ENCODE measurements at regions not wholly inside any gene's neighbourhood (a gene's known extent, or its start where the extent isn't known, plus 50 kb on each side); places are given as distances from the start of the nearest gene placed in this dataset.

- Histone ChIP-seq H3K4me2 (ENCODE audit: insufficient read depth, insufficient read length, low read length) (no peak overlapping the region), H2BK15ac (ENCODE audit: low read depth, low read length) (no peak overlapping the region), H3K4ac (ENCODE audit: low read depth, low read length) (no peak overlapping the region; the same call in 1 of the 2 replicates), H3T11ph (ENCODE audit: low read length) (no peak overlapping the region), H4K5ac (ENCODE audit: insufficient read length, low read depth, low read length) (no peak overlapping the region), H3K14ac (ENCODE audit: insufficient read depth, low read length) (0 out of 2 replicates have a peak overlapping the region, but pooled peaks have one; percentile 42), H3K79me1 (ENCODE audit: insufficient read depth, low read depth, low read length, poor library complexity, severe bottlenecking) (no peaks in the 10 kb centered on the region), H4K8ac (replicated peaks; ENCODE audit: insufficient read length, low read depth, low read length) (no peak overlapping the region), H3K18ac (ENCODE audit: insufficient read length, low read depth, low read length) (no peak overlapping the region), H2AFZ (ENCODE audit: low read length) (no peak overlapping the region), H3K27me3 (ENCODE audit: insufficient read depth, low read length) (no peaks in the 10 kb centered on the region), H2BK5ac (ENCODE audit: insufficient read length, low read length) (no peak overlapping the region), H2BK120ac (ENCODE audit: low read depth, low read length, poor library complexity, severe bottlenecking) (no peak overlapping the region), H4K91ac (ENCODE audit: insufficient read length, low read depth, low read length) (peak overlapping the region; percentile 78), H3K79me2 (ENCODE audit: insufficient read depth, low read length) (no peaks in the 10 kb centered on the region), H3K9ac (ENCODE audit: extremely low read depth, insufficient read length, low read length) (no peak overlapping the region), H3K23me2 (ENCODE audit: insufficient read length, low read depth, low read length, poor library complexity, severe bottlenecking) (no peaks in the 10 kb centered on the region), H3K9me3 (ENCODE audit: control insufficient read depth, low read depth, low read length) (no peaks in the 10 kb centered on the region), H3K4me1 (ENCODE audit: insufficient read depth, low read length) (peaks cover 35% of the 10 kb centered on the region), H3K27ac (ENCODE audit: insufficient read length, low read depth, low read length) (no peak overlapping the region), H3K56ac (ENCODE audit: insufficient read length, low read depth, low read length) (no peak overlapping the region), H2BK20ac (ENCODE audit: low read depth, low read length, poor library complexity, severe bottlenecking) (peak overlapping the region; percentile 90), H2BK12ac (ENCODE audit: insufficient read length, low read depth, low read length) (peak overlapping the region; percentile 92), H4K20me1 (ENCODE audit: control insufficient read depth, insufficient read depth, insufficient read length) (no peaks in the 10 kb centered on the region), H3K23ac (ENCODE audit: insufficient read length, low read depth, low read length) (no peak overlapping the region), H2AK5ac (ENCODE audit: insufficient read length, low read length) (no peak overlapping the region)
- H3K9me3 Mint-ChIP-seq, result no peaks in the 10 kb centered on the region; a peak in 2 of 5 replicates
- DNase-seq, result no peak
- no peaks in the 10 kb centered on the region for H3K36me3 Mint-ChIP-seq (ENCODE audit: insufficient read depth in 1 of 3, low read depth in 3 of 3)
- H3K27me3 Mint-ChIP-seq (ENCODE audit: low read depth), result peaks cover 8% of the 10 kb centered on the region
- peaks cover 66 to 67% of the 10 kb centered on the region in 2 experiments for H3K4me1 Mint-ChIP-seq
- peak overlapping the region in 1 of 3 experiments; percentile 97; a peak in 2 of 7 replicates for H3K27ac Mint-ChIP-seq
- no CpG with 5 or more reads among the region's 7 CpGs for WGBS (ENCODE audit: extremely low coverage, insufficient read length, low lambda C conversion rate)
- TF ChIP-seq, protein P1, sequence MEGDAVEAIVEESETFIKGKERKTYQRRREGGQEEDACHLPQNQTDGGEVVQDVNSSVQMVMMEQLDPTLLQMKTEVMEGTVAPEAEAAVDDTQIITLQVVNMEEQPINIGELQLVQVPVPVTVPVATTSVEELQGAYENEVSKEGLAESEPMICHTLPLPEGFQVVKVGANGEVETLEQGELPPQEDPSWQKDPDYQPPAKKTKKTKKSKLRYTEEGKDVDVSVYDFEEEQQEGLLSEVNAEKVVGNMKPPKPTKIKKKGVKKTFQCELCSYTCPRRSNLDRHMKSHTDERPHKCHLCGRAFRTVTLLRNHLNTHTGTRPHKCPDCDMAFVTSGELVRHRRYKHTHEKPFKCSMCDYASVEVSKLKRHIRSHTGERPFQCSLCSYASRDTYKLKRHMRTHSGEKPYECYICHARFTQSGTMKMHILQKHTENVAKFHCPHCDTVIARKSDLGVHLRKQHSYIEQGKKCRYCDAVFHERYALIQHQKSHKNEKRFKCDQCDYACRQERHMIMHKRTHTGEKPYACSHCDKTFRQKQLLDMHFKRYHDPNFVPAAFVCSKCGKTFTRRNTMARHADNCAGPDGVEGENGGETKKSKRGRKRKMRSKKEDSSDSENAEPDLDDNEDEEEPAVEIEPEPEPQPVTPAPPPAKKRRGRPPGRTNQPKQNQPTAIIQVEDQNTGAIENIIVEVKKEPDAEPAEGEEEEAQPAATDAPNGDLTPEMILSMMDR (conservative IDR thresholded peaks at IDR 0.05), result no peak
- H3K4me3 Mint-ChIP-seq, result peak overlapping the region in 1 of 2 experiments; percentile 61; a peak in 1 of 5 replicates
These were observed 120.8 kb upstream of the TNR start for GRCh38 chr1:175864183-175864582.

All from H9 (cell line).